ENCODE measurements at regions not wholly inside any gene's neighbourhood (a gene's known extent, or its start where the extent isn't known, plus 50 kb on each side); places are given as distances from the start of the nearest gene placed in this dataset.

DNA sequence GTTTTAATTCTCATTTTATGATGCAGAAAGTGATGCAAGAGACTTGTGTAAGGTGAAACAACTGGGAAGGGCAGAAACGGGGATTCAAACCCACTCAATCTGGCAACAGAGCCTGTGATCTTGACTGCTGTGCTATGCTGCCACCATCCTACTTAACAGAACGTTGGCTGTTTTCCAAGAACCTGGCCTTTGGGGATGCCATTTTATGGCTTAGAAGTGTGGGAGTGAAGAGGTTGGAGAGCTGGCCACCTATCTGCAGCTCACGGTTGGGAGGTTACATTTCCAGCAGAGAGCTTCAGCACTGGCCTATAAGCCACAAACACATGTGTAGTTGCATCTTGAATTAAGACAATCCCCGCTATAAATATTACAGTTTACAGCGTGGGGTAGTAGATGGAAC, 235.3 kb downstream of the PRDM2 start:
- TF ChIP-seq, protein P1, sequence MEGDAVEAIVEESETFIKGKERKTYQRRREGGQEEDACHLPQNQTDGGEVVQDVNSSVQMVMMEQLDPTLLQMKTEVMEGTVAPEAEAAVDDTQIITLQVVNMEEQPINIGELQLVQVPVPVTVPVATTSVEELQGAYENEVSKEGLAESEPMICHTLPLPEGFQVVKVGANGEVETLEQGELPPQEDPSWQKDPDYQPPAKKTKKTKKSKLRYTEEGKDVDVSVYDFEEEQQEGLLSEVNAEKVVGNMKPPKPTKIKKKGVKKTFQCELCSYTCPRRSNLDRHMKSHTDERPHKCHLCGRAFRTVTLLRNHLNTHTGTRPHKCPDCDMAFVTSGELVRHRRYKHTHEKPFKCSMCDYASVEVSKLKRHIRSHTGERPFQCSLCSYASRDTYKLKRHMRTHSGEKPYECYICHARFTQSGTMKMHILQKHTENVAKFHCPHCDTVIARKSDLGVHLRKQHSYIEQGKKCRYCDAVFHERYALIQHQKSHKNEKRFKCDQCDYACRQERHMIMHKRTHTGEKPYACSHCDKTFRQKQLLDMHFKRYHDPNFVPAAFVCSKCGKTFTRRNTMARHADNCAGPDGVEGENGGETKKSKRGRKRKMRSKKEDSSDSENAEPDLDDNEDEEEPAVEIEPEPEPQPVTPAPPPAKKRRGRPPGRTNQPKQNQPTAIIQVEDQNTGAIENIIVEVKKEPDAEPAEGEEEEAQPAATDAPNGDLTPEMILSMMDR (IDR thresholded peaks at IDR 0.05; ENCODE audit: insufficient read depth, low read depth, low read length, missing control alignments): no peak
- H3K4me3 ChIP-seq (ENCODE audit: low read length): no peak overlapping the region
- no peak for DNase-seq (ENCODE audit: low read depth)

DNA sequence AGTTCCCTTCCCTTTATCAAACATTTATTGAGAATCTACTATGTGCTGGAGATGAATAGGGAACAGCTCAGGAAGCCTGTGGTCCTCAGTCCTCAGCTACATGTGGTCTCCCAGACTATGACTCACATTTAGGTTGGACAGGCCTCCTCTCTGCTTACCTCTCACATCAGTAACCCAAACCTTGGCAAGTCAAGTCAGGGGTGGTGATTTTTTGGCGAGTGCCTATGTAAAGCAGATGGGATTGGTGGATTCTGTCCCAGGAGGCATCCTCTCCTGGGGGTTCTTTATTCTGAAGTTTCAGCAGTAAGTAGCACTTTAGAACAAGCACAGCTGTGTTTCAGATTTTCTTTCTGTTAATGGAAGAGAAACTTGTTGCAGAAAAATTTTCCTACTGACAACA, 241.3 kb downstream of the PRDM2 start:
- TF ChIP-seq, protein P1 (IDR thresholded peaks at IDR 0.05; ENCODE audit: insufficient read depth, low read depth, low read length, missing control alignments): no peak
- H3K4me3 ChIP-seq (ENCODE audit: low read length): no peak overlapping the region
- DNase-seq (ENCODE audit: low read depth): no peak

DNA sequence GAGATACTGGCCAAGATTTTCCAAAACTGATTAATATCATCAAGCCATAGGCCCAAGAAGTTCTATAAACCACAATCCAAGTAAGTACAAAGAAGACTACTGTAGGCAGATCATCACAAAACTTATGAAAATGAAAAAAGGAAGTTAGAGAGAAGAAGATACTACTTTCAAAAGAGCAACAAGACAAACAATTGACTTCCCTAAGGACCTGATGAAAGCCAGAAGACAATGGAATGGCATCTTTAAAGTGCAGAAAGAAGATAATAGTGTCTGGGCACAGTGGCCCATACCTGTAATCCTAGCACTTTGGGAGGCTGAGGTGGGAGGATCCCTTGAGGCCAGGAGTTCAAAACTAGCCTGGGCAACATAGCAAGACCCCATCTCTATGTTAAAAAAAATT, 243.1 kb downstream of the PRDM2 start:
- TF ChIP-seq, protein P1 (IDR thresholded peaks at IDR 0.05; ENCODE audit: insufficient read depth, low read depth, low read length, missing control alignments): no peak
- no peak for DNase-seq (ENCODE audit: low read depth)
- no peak overlapping the region for H3K4me3 ChIP-seq (ENCODE audit: low read length)

DNA sequence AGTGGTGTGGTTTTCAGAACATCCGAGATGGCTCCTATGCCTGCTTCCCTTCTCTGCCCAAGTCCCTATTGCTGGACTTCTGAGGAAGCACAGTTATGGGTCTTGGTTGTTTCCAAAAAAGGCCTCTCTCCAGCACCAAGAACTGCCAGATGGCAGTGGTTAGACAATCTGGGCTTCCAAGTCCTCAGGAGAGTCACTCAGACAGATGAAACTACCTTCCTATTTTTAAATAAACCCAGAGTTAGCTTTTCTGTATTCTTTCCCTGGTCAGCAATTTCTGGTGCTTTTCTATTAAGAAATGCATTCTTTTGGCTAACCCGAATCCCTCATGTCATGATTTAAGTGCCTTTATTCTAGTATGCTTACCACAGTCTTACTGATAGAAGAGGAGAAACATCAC, 245.9 kb downstream of the PRDM2 start:
- H3K4me3 ChIP-seq (ENCODE audit: low read length): no peak overlapping the region
- TF ChIP-seq, protein P1 (IDR thresholded peaks at IDR 0.05; ENCODE audit: insufficient read depth, low read depth, low read length, missing control alignments): no peak
- DNase-seq (ENCODE audit: low read depth): no peak

DNA sequence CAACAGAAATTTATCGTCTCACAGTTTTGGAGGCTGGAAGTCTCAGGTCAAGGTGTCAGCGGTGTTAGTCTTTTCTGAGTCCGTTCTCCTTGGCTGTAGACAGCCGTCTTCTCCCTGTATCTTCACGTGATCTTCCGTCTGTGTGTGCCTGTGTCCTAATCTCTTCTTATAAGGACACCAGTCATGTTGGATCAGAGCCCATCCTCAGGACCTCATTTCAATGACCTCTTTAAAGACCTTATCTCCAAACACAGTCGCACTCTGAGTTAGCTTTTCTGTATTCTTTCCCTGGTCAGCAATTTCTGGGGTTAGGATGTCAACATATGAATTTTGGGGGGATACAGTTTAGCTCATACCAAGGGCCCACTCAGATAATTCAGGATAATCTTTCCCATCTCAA, 247.7 kb downstream of the PRDM2 start:
- H3K4me3 ChIP-seq (ENCODE audit: low read length): no peak overlapping the region
- TF ChIP-seq, protein P1 (IDR thresholded peaks at IDR 0.05; ENCODE audit: insufficient read depth, low read depth, low read length, missing control alignments): no peak
- DNase-seq (ENCODE audit: low read depth): no peak

DNA sequence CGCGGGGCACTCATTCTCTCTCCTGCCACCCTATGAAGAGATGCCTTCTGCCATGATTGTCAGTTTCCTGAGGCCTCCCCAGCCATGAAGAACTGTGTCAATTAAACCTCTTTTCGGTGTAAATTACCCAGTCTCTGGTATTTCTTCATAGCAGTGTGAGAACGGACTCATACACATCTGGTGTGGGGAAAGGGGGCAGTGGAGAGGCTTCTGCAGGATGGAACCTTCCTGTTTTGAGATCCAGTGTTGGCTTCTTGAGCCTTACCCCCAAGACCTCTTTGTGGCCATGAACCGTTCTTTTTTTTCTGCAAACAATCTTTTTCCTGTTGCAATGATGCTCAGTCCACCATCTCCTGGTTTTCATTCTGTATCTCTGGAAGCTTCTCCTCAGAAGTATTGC, 248.4 kb downstream of the PRDM2 start:
- TF ChIP-seq, protein P1 (IDR thresholded peaks at IDR 0.05; ENCODE audit: insufficient read depth, low read depth, low read length, missing control alignments): no peak
- H3K4me3 ChIP-seq (ENCODE audit: low read length): no peak overlapping the region
- DNase-seq (ENCODE audit: low read depth): no peak

DNA sequence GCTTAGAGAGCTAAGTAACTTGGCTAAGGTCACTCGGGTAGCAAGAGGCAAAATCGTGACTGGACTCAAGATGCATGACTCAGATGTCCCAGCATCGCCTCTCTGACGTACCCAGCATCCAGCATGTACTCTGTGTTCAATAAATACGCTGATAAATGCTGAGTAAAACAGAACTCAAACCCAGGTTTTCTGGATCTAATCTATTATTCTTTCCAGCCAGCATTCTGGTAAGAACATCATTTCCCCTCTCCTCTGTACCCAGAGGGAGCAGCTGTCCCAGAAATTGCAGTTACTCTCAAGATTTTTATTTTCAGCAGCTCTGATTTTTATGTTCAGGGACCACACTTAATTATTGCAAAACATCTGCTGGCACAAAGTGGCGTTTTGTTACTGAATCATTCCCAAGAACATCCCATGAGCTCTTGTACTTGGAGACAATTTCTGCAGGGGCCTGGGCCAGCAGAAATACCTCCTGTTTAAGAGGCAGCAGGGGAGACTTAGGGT, 249.0 kb downstream of the PRDM2 start:
- TF ChIP-seq, protein P1 (IDR thresholded peaks at IDR 0.05; ENCODE audit: insufficient read depth, low read depth, low read length, missing control alignments): no peak
- no peak for DNase-seq (ENCODE audit: low read depth)
- no peak overlapping the region for H3K4me3 ChIP-seq (ENCODE audit: low read length)

Measured in epithelial cell of esophagus (primary cell).